ENCODE measurements at regions not wholly inside any gene's neighbourhood (a gene's known extent, or its start where the extent isn't known, plus 50 kb on each side); places are given as distances from the start of the nearest gene placed in this dataset.
A peak's percentile ranks its signal among the peaks of the same experiment; 100 is the strongest.

DNA sequence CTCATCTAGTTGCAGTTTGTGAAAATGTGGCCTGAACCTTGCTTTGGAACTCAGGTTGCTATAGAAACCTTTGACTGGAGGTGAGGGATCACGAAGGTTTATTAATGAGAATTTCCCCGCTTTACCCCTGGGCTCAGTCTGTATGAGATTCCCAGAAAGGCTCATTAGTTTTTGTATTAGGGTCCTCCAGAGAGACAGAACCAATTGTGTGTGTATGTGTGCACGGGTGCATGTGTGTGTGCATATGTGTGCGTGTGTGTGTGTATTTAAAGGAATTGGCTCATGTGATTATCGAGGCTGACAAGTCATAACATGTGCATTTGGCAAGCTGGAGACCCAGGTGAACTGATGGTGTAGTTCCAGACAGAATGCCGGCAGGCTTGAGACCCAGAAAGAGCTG lies 113.8 kb upstream of the DLX2 start:
- Histone ChIP-seq H3K9me3 (replicated peaks in 1 of 2; ENCODE audit: control insufficient read depth in 2 of 2, insufficient read depth in 1 of 2, low read depth in 1 of 2, low read length in 2 of 2) (peaks cover 0 to 4% of the 10 kb centered on the region in 2 donors), H4K8ac (ENCODE audit: low read depth, low read length) (peak overlapping the region; percentile 43), H3K79me1 (ENCODE audit: low read depth, low read length) (no peaks in the 10 kb centered on the region), H2AFZ (ENCODE audit: low read length) (peak overlapping the region; percentile 8), H2BK5ac (ENCODE audit: low read length) (no peak overlapping the region), H3K27me3 (ENCODE audit: control insufficient read depth in 3 of 3, insufficient read depth in 3 of 3, low read depth in 1 of 3, low read length in 3 of 3) (no peaks in the 10 kb centered on the region), H4K91ac (ENCODE audit: low read depth, low read length, poor library complexity) (no peak overlapping the region), H3K27ac (replicated peaks; ENCODE audit: low read length) (no peak overlapping the region), H3K36me3 (replicated peaks in 1 of 2; ENCODE audit: control insufficient read depth in 2 of 2, insufficient read depth in 2 of 2, low read length in 2 of 2) (no peaks in the 10 kb centered on the region), H3K4me3 (ENCODE audit: low read length in 2 of 2) (no peak overlapping the region), H3K23ac (ENCODE audit: low read depth, low read length, poor library complexity) (no peak overlapping the region), H3K18ac (ENCODE audit: low read length) (no peak overlapping the region), H2BK12ac (ENCODE audit: low read length) (no peak overlapping the region), H3K4ac (ENCODE audit: low read length) (no peak overlapping the region), H2BK120ac (ENCODE audit: low read depth, low read length) (no peak overlapping the region), H2AK5ac (ENCODE audit: low read depth, low read length) (no peak overlapping the region), H3K9ac (ENCODE audit: low read depth, low read length, poor library complexity) (no peak overlapping the region), H3K14ac (ENCODE audit: low read length) (no peak overlapping the region), H2BK15ac (ENCODE audit: low read length) (no peak overlapping the region), H3K4me2 (ENCODE audit: insufficient read depth, low read length, poor library complexity, severe bottlenecking) (no peak overlapping the region), H3K4me1 (ENCODE audit: control insufficient read depth in 2 of 2, insufficient read depth in 1 of 2, low read depth in 1 of 2, low read length in 2 of 2) (peaks cover 20 to 23% of the 10 kb centered on the region in 2 donors)
- DNase-seq (ENCODE audit: low spot score), result no peak
- no CpG with 5 or more reads among the region's 6 CpGs for WGBS, 2 donors (ENCODE audit: extremely low coverage in 2 of 2, insufficient read length in 2 of 2, insufficient replicate concordance in 1 of 2)

DNA sequence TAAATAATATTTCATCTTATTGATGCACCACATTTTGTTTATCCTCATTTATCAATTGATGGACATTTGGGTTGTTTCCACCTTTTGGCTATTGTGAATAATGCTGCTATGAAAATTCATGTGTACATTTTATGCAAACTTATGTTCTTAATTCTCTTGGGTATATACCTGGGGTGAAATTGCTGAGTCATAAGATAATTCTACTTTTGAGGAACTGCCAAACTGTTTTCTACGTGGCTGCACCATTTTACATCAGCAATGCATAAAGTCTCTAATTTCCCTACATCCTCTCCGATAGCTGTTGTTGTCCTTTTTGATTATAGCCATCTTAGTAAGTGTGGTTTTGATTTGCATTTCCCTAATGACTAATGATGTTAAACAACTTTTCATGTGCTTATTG lies 116.5 kb upstream of the DLX2 start:
- Histone ChIP-seq H3K14ac (ENCODE audit: low read length) (no peak overlapping the region), H3K4ac (ENCODE audit: low read length) (no peak overlapping the region), H3K27me3 (ENCODE audit: control insufficient read depth in 3 of 3, insufficient read depth in 3 of 3, low read depth in 1 of 3, low read length in 3 of 3) (no peaks in the 10 kb centered on the region), H2BK15ac (ENCODE audit: low read length) (no peak overlapping the region), H2AK5ac (ENCODE audit: low read depth, low read length) (no peak overlapping the region), H2BK12ac (ENCODE audit: low read length) (no peak overlapping the region), H3K79me1 (ENCODE audit: low read depth, low read length) (no peaks in the 10 kb centered on the region), H4K91ac (ENCODE audit: low read depth, low read length, poor library complexity) (no peak overlapping the region), H3K4me3 (ENCODE audit: low read length in 2 of 2) (no peak overlapping the region), H3K9me3 (replicated peaks in 1 of 2; ENCODE audit: control insufficient read depth in 2 of 2, insufficient read depth in 1 of 2, low read depth in 1 of 2, low read length in 2 of 2) (no peaks in the 10 kb centered on the region), H3K4me1 (ENCODE audit: control insufficient read depth in 2 of 2, insufficient read depth in 1 of 2, low read depth in 1 of 2, low read length in 2 of 2) (peaks cover 15 to 19% of the 10 kb centered on the region in 2 donors), H2AFZ (ENCODE audit: low read length) (no peak overlapping the region), H4K8ac (ENCODE audit: low read depth, low read length) (no peak overlapping the region), H3K4me2 (ENCODE audit: insufficient read depth, low read length, poor library complexity, severe bottlenecking) (no peak overlapping the region), H3K27ac (replicated peaks; ENCODE audit: low read length) (no peak overlapping the region), H2BK120ac (ENCODE audit: low read depth, low read length) (no peak overlapping the region), H3K23ac (ENCODE audit: low read depth, low read length, poor library complexity) (no peak overlapping the region), H3K18ac (ENCODE audit: low read length) (no peak overlapping the region), H3K36me3 (replicated peaks in 1 of 2; ENCODE audit: control insufficient read depth in 2 of 2, insufficient read depth in 2 of 2, low read length in 2 of 2) (no peaks in the 10 kb centered on the region), H3K9ac (ENCODE audit: low read depth, low read length, poor library complexity) (no peak overlapping the region), H2BK5ac (ENCODE audit: low read length) (no peak overlapping the region)
- WGBS, 2 donors (ENCODE audit: extremely low coverage in 2 of 2, insufficient read length in 2 of 2, insufficient replicate concordance in 1 of 2), result no CpG with 5 or more reads among the region's 2 CpGs
- DNase-seq (ENCODE audit: low spot score), result no peak

- H3K18ac ChIP-seq (ENCODE audit: low read length), result no peak overlapping the region
- H2BK12ac ChIP-seq (ENCODE audit: low read length), result no peak overlapping the region
- H3K27ac ChIP-seq (replicated peaks; ENCODE audit: low read length), result no peak overlapping the region
- no peak overlapping the region for H2BK120ac ChIP-seq (ENCODE audit: low read depth, low read length)
- H2AK5ac ChIP-seq (ENCODE audit: low read depth, low read length), result no peak overlapping the region
- H4K91ac ChIP-seq (ENCODE audit: low read depth, low read length, poor library complexity), result no peak overlapping the region
- H3K4me2 ChIP-seq (ENCODE audit: insufficient read depth, low read length, poor library complexity, severe bottlenecking), result no peak overlapping the region
- H2BK15ac ChIP-seq (ENCODE audit: low read length), result no peak overlapping the region
- H3K23ac ChIP-seq (ENCODE audit: low read depth, low read length, poor library complexity), result no peak overlapping the region
- no peaks in the 10 kb centered on the region for H3K9me3 ChIP-seq (replicated peaks in 1 of 2; ENCODE audit: control insufficient read depth in 2 of 2, insufficient read depth in 1 of 2, low read depth in 1 of 2, low read length in 2 of 2)
- no peak for DNase-seq (ENCODE audit: low spot score)
- no peak overlapping the region for H3K14ac ChIP-seq (ENCODE audit: low read length)
- H3K4ac ChIP-seq (ENCODE audit: low read length), result no peak overlapping the region
- H3K27me3 ChIP-seq (ENCODE audit: control insufficient read depth in 3 of 3, insufficient read depth in 3 of 3, low read depth in 1 of 3, low read length in 3 of 3), result no peaks in the 10 kb centered on the region
- no peak overlapping the region for H3K4me3 ChIP-seq (ENCODE audit: low read length in 2 of 2)
- no peak overlapping the region for H4K8ac ChIP-seq (ENCODE audit: low read depth, low read length)
- H3K4me1 ChIP-seq (ENCODE audit: control insufficient read depth in 2 of 2, insufficient read depth in 1 of 2, low read depth in 1 of 2, low read length in 2 of 2), result peaks cover 13 to 19% of the 10 kb centered on the region in 2 donors
- H2AFZ ChIP-seq (ENCODE audit: low read length), result no peak overlapping the region
- no peak overlapping the region for H2BK5ac ChIP-seq (ENCODE audit: low read length)
- no peaks in the 10 kb centered on the region for H3K36me3 ChIP-seq (replicated peaks in 1 of 2; ENCODE audit: control insufficient read depth in 2 of 2, insufficient read depth in 2 of 2, low read length in 2 of 2)
- H3K79me1 ChIP-seq (ENCODE audit: low read depth, low read length), result no peaks in the 10 kb centered on the region
- H3K9ac ChIP-seq (ENCODE audit: low read depth, low read length, poor library complexity), result no peak overlapping the region
These were observed 117.4 kb upstream of the DLX2 start for GRCh38 chr2:172220121-172220520.

DNA sequence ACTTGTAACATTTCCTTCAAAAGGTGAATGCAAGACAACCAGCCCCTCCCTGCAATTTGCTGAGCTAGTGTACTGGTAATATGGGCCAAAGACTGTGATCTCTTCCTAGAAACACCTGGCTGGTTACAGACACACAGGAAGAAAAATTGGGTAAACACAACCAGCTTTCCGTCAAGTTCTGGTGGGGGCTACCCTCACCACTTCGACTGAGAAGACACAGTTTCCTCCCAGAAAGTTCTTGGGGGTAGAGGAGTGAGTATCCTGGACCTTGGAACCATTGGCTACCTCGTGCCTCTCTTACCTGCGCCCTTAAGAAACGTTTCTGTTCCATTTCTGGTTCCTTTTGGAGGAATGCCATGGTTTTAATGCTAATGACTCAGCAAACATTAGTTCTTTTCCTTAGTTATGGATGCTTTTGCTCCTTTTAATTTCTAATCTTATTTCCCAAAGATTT lies 120.9 kb upstream of the DLX2 start:
- DNase-seq (ENCODE audit: low spot score), result no peak
- no peak overlapping the region for H3K4me2 ChIP-seq (ENCODE audit: insufficient read depth, low read length, poor library complexity, severe bottlenecking)
- H2BK120ac ChIP-seq (ENCODE audit: low read depth, low read length), result no peak overlapping the region
- no peak overlapping the region for H3K4me3 ChIP-seq (ENCODE audit: low read length in 2 of 2)
- H2BK12ac ChIP-seq (ENCODE audit: low read length), result no peak overlapping the region
- H3K79me1 ChIP-seq (ENCODE audit: low read depth, low read length), result no peaks in the 10 kb centered on the region
- WGBS, 2 donors (ENCODE audit: extremely low coverage in 2 of 2, insufficient read length in 2 of 2, insufficient replicate concordance in 1 of 2), result no CpG with 5 or more reads among the region's 5 CpGs
- no peak overlapping the region for H2BK5ac ChIP-seq (ENCODE audit: low read length)
- H3K9me3 ChIP-seq (replicated peaks in 1 of 2; ENCODE audit: control insufficient read depth in 2 of 2, insufficient read depth in 1 of 2, low read depth in 1 of 2, low read length in 2 of 2), result no peaks in the 10 kb centered on the region
- H2AFZ ChIP-seq (ENCODE audit: low read length), result no peak overlapping the region
- H3K23ac ChIP-seq (ENCODE audit: low read depth, low read length, poor library complexity), result no peak overlapping the region
- no peak overlapping the region for H3K14ac ChIP-seq (ENCODE audit: low read length)
- H3K36me3 ChIP-seq (replicated peaks in 1 of 2; ENCODE audit: control insufficient read depth in 2 of 2, insufficient read depth in 2 of 2, low read length in 2 of 2), result no peaks in the 10 kb centered on the region
- no peak overlapping the region for H2BK15ac ChIP-seq (ENCODE audit: low read length)
- H3K27ac ChIP-seq (replicated peaks; ENCODE audit: low read length), result no peak overlapping the region
- H3K18ac ChIP-seq (ENCODE audit: low read length), result peak overlapping the region; percentile 56
- no peaks in the 10 kb centered on the region for H3K27me3 ChIP-seq (ENCODE audit: control insufficient read depth in 3 of 3, insufficient read depth in 3 of 3, low read depth in 1 of 3, low read length in 3 of 3)
- H3K9ac ChIP-seq (ENCODE audit: low read depth, low read length, poor library complexity), result no peak overlapping the region
- H3K4me1 ChIP-seq (ENCODE audit: control insufficient read depth in 2 of 2, insufficient read depth in 1 of 2, low read depth in 1 of 2, low read length in 2 of 2), result no peaks in the 10 kb centered on the region
- no peak overlapping the region for H4K8ac ChIP-seq (ENCODE audit: low read depth, low read length)
- H4K91ac ChIP-seq (ENCODE audit: low read depth, low read length, poor library complexity), result no peak overlapping the region
- no peak overlapping the region for H2AK5ac ChIP-seq (ENCODE audit: low read depth, low read length)
- no peak overlapping the region for H3K4ac ChIP-seq (ENCODE audit: low read length)
